HG03064 (cell line): ENCODE measurements at regions not wholly inside any gene's neighbourhood (a gene's known extent, or its start where the extent isn't known, plus 50 kb on each side); places are given as distances from the start of the nearest gene placed in this dataset.
"Not testable (repeated sequence)": the region's sequence is repeated elsewhere in the genome, so short reads cannot be mapped to it uniquely, and the experiment has no call there.

Experiments
- ATAC-seq: cut with Tn5 transposase; IDR thresholded peaks from one replicate; pipeline ENCODE4 v1.9.1; 2021; ENCODE audit warnings: low read depth; ENCODE audit not compliant: unreplicated experiment

- ATAC-seq: no peak
Measured at GRCh38 chr2:8549942-8550341, 131.9 kb upstream of the ID2 start.

DNA sequence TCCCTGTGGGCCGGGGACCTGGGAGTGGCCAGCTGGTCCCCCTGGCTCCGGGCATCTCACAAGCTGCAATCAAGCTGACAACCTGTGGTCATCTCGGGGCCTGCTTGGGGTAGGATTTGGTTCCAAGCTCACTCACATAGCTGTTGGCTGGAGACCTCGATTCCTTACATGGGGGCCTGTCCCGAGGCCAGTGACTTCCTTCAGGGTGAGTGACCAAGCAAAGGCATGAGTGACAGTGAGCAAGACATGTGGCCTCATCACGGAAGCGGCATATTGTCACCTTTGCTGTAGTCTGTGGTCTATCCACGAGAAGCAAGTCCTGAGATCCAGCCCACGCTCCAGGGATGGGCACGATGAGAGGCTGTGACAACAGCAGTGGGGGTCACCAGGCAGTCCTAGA lies 131.4 kb upstream of the ID2 start:
- ATAC-seq: no peak

GRCh38 chr2:8550937-8551621 lies 130.8 kb upstream of the ID2 start:
- no peak for ATAC-seq

- no peak for ATAC-seq
Measured at GRCh38 chr2:8551622-8552074, 130.2 kb upstream of the ID2 start.

DNA sequence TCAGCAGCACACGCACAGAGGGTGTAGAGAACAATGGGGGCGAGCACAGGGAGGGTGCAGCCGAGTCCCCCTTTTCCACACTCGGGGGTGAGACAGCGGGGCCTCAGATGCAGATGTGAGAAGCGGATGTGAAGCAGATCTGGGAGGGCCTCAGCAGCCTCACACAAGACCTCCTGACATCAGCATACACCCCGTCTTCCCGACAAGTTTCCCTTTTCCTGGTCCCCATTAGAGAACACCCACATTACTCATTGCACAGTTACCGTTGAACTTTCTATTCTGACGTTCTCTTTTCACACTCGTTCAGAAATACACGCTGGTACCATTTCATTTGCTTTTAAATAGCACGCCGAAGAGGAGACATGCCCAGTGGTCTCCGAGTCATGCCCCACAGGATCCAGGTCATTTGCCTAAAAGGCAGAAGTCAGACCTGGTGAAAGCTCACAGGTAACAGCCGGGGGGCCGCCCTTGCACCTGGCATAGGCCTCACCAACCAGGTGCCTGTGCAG lies 129.5 kb upstream of the ID2 start:
- no peak for ATAC-seq

DNA sequence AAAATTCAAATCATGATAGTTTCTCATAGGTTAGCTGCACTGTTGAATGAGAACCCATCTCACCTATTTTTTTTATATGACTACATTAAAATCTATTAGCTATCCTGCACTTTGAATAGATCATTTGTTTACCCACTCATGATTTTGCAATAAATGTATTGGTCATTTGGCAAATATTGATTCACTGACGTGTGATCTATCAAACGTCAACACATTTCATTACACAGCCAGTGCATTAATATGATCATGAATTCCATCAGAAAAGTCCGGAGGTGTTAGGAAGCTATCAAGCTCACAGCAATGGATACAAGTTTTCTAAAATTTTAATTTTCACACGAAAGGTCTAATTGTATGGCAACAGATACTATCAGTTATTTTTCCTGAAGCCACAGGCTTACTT lies 128.2 kb upstream of the ID2 start:
- no peak for ATAC-seq

- no peak for ATAC-seq
Measured at GRCh38 chr2:8554296-8554806, 127.5 kb upstream of the ID2 start.

GRCh38 chr2:8555543-8555942 lies 126.3 kb upstream of the ID2 start:
- ATAC-seq: no peak

DNA sequence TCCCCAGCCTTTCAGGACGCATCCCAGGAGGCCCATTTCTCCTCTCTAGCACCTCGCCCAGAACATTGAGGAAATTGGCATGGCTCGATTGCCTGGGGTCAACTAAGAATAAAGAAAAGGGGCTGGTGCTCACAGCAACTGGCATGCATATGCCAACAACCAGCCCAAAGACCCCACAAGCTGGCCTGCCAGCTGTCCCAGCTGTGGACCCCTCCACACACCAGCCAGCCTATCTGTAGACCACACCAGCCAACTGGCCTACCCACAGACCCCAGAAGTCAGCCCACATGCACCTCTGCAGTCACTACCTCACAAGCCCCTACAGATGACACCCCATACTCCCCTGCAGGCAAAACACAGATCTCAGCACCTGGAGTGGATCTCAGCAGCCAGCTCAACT lies 123.8 kb upstream of the ID2 start:
- no peak for ATAC-seq

DNA sequence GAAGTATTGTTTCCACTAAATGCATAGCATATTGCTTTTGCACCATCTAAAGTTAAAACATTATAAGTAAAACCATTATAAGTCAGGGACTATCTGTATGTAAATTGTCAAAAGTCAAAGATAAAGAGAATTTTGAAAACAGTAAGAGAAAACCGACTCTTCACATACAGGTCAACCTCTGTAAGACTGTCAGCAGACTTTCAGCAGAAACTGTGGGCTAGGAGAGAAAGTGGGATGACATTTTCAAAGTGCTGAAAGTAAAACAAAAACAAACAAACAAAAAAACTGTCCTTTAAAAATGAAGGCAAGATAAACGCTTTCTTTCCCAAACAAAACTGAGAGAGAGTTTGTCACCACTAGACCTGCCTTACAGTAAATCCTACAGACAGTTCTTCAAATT lies 122.9 kb upstream of the ID2 start:
- no peak for ATAC-seq

DNA sequence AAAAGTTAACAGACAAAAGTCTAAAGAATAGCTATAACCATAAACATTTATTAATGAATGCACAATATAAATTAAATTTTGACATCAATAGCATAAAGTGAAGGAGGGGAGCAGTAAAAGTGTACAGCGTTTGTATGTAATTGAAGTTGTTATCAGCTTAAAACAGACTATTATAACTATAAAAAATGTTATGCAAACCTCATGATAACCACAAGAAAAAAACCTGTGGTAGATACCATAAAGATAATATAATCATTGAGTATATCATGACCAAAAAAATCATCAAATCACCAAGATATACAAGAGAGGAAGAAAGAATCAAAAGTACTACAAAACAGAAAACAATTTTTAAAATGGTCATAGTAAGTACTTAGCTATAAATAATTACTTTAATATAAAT lies 122.1 kb upstream of the ID2 start:
- no peak for ATAC-seq

- ATAC-seq: not testable (repeated sequence)
Measured at GRCh38 chr2:8561692-8562091, 120.2 kb upstream of the ID2 start.

DNA sequence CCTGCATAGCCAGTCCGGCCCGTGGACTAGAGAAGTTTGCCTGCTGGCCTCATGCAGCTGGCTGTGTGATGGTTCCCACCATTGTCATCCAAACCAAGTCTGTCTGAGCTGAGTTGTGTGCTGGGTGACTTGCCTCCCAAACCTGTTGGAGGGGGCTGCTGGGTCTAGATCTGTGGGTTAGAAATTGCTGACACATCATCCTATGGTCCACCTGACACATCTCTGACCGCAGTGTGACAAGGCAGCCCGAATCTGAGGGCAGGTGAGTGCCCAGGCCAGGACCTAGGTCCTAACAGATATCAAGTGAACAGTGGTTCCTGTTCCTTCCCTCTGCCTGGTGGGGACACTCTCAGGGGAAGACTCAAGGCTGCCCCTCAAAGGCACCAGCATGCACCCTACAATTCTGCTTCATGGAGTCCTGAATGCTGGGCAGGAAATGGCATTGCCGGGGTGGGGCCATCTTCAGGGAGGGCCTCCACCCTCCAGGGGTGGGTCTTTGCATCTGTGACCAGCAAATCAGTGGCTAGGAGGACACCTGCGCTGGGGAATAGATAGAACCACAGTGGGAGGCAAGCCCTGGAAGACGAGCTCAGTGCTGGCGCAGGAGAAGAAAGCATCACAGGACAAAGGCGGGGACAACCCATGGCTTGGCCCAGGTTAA lies 117.9 kb upstream of the ID2 start:
- no peak for ATAC-seq

DNA sequence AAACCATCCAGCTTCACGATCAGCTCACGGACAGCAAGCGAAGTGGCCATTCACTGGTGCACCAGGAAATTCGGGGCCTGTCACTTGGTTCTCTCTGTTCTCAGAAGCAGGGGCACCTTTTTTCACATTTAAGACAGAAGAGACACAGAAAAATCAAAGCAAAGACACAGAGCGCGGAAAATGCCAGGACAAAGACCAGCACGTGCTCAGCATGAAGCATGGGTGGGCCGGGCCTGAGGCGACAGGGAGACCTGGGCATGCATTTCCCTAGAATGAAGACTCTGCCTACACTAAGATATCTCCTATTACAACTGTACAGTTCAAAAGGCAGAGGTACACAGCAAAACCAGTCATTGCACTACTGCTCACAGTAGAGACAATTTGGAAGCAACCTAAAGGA lies 117.4 kb upstream of the ID2 start:
- ATAC-seq: no peak

DNA sequence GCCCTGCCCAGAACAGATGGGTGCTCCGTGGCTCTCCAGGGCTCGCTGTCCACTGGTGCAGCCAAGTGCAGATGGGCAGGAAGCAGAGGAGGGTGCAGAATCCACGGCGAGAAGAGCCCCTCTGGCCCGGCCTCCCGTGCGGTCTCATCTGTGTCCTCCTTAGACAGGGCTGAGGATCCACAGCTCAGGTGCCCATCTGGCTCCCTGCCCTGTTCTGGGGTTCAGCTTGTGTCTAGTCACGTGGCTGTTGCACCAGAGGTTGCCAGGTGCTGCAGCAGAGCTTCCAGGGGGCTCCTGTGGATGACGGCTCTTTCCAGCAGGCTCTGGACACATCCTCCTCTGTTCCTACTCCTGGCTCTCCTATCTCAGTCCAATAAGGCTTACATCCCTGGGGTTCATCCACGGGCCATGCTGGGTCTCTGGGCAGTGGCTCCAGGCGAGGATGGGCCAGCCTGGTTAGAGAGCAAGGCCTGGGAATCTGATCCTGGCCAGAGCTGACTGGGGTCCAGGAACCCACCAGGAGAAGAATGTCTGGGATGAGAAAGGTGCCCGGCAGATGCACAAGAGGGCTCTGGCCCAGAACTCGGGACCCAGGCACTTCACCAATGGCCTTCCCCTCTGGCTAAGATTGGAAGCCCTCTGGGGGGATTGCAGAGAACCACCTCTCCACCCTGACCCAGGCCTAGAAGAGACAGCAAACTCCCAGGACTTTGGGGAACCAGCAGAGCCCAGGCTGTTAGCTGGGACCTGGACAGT lies 116.3 kb upstream of the ID2 start:
- no peak for ATAC-seq

DNA sequence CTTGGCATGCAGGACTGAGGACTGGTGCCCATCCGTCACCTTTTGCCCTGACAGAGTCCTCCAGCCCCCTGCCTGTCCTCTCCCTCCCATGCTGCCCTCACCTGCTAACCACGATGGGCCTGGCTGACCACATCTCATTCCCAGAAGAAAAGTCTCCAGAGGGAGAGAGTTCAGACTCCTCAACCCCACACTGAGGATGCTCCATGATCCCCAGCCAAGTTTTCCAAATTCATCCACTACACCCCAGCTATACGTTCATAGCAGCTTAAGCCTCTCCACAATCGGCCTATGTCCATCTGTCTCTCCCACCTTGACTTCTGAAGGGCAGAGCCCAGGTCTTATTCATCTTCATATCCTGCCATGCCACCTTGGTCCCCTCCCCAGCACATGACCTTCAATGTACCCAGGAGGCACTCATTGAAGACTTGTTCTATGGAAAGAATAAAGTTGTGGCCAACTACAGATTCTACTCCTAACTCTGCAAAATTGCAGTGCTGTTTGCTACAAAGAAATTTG lies 115.6 kb upstream of the ID2 start:
- ATAC-seq: no peak

GRCh38 chr2:8566774-8567468 lies 114.9 kb upstream of the ID2 start:
- ATAC-seq: no peak

GRCh38 chr2:8567469-8568260 lies 114.2 kb upstream of the ID2 start:
- no peak for ATAC-seq

DNA sequence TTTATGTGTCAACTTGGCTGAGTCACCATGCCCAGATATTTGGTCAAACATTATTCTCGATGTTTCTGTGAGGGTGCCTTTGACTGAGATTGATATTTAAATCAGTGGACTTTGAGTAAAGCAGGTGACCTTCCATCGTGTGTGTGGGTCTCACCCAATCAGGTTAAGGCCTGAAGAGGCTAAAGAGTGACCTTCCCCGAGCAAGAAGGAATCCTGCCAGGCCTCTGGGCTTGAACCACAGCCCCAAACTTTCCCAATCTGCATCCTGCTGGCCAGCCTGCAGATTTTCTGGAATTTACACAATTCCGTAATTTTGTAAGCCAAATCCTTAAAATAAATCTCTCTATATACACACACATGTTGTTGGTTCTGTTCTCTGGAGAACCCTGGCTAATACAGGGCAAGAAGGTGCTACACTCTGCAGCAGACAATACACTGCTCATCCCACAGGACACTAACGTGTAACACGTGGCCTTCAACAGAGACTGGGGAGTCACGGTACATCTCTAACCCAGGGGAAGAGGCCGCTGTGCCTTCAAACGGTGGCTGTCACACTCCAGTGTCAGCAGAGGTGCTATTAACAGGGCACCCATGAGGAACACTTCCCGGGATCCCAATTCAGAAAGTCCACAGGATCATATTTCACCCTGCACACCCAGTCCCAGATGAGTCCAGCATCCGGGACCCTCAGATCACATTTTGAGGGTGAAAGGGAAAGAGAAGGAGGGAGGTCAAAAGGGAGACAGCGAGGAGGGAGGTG lies 113.1 kb upstream of the ID2 start:
- ATAC-seq: no peak
